ENCODE measurements at regions not wholly inside any gene's neighbourhood (a gene's known extent, or its start where the extent isn't known, plus 50 kb on each side); places are given as distances from the start of the nearest gene placed in this dataset. TPM values are rescaled to one million over a fixed set of nuclear protein-coding genes. Genes with fewer than 3 reads are reported as not detected.

DNA sequence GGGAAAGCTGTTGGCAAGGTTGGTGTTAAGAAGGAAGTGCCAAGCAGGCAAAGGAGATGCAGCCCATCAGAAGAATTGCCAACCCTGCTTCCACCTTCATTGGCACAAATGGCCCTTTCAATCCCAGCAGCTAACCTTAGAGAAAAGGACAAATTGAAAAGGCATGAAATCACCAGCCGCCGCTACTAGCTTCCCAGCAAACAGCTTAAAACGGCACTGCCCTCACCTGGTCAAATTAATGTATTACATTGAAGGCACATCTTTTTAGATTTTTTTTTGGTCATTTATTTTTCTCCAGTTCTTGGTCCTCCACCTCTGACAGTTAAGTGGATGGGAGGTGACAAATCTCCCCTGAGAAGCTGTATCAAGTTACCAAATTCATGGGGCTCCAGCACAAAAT is 51.0 kb upstream of the NHSL2 start:
- DNase-seq (peak; percentile 14), ATAC-seq (ENCODE audit: low read depth) (no peak)
- ChIA-PET POLR2A (no interaction called here), CTCF (no interaction called here)
- Histone ChIP-seq H4K20me1 (ENCODE audit: control insufficient read depth, insufficient read depth, low read length, poor library complexity, severe bottlenecking) (no peaks in the 10 kb centered on the region), H3K4me1 (ENCODE audit: control insufficient read depth in 2 of 2, insufficient read depth in 2 of 2, low read length in 2 of 2) (no peaks in the 10 kb centered on the region), H3K4me3 (ENCODE audit: control extremely low read depth in 1 of 5, extremely low read depth in 1 of 5, insufficient read depth in 1 of 5, low read depth in 2 of 5, low read length in 4 of 5) (no peak overlapping the region), H3K36me3 (replicated peaks in 1 of 2; ENCODE audit: control extremely low read depth in 1 of 2, control insufficient read depth in 1 of 2, extremely low read depth in 1 of 2, insufficient read depth in 2 of 2, low read length in 1 of 2) (no peaks in the 10 kb centered on the region), H3K27me3 (replicated peaks in 1 of 4; ENCODE audit: control extremely low read depth in 1 of 4, control insufficient read depth in 3 of 4, insufficient read depth in 4 of 4, low read length in 3 of 4) (no peaks in the 10 kb centered on the region), H3K9ac (ENCODE audit: low read length) (no peak overlapping the region), H3K27ac (ENCODE audit: low read length in 2 of 2) (no peak overlapping the region), H3K79me2 (ENCODE audit: control insufficient read depth, insufficient read depth, low read length) (no peaks in the 10 kb centered on the region), H3K9me3 (ENCODE audit: control extremely low read depth in 1 of 3, control insufficient read depth in 2 of 3, insufficient read depth in 1 of 3, low read length in 2 of 3) (no peaks in the 10 kb centered on the region), H2AFZ (ENCODE audit: insufficient read depth, low read depth, low read length, poor library complexity, severe bottlenecking) (peak overlapping the region; percentile 52), H3K4me2 (replicated peaks; ENCODE audit: low read depth, low read length, poor library complexity, severe bottlenecking) (peak overlapping the region; percentile 23)
- Mint-ChIP-seq H3K27ac (no peak overlapping the region), H3K4me3 (no peak overlapping the region), H3K4me1 (peaks cover 4% of the 10 kb centered on the region), H3K9me3 (ENCODE audit: insufficient read depth) (no peaks in the 10 kb centered on the region), H3K27me3 (no peaks in the 10 kb centered on the region)
- no CpG with 5 or more reads among the region's 3 CpGs for WGBS (ENCODE audit: insufficient coverage)
- TF ChIP-seq, protein P1, sequence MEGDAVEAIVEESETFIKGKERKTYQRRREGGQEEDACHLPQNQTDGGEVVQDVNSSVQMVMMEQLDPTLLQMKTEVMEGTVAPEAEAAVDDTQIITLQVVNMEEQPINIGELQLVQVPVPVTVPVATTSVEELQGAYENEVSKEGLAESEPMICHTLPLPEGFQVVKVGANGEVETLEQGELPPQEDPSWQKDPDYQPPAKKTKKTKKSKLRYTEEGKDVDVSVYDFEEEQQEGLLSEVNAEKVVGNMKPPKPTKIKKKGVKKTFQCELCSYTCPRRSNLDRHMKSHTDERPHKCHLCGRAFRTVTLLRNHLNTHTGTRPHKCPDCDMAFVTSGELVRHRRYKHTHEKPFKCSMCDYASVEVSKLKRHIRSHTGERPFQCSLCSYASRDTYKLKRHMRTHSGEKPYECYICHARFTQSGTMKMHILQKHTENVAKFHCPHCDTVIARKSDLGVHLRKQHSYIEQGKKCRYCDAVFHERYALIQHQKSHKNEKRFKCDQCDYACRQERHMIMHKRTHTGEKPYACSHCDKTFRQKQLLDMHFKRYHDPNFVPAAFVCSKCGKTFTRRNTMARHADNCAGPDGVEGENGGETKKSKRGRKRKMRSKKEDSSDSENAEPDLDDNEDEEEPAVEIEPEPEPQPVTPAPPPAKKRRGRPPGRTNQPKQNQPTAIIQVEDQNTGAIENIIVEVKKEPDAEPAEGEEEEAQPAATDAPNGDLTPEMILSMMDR (IDR thresholded peaks at IDR 0.05) = peak; percentile 48
- no peak for TF ChIP-seq EZH2 (IDR thresholded peaks at IDR 0.05; ENCODE audit: borderline replicate concordance, insufficient read depth, low read depth, low read length, poor library complexity, severe bottlenecking)
- intact Hi-C loops (cut with micrococcal nuclease) = no loop called here

Small RNA genes lying in the stretch of these regions (small RNA-seq; reads per million reads assigned to genes)
- not detected for gene BX276092.3 (ENCODE audit: insufficient read length, low read depth, low replicate concordance)

All from B cell (primary cell).